ENCODE measurements at regions not wholly inside any gene's neighbourhood (a gene's known extent, or its start where the extent isn't known, plus 50 kb on each side); places are given as distances from the start of the nearest gene placed in this dataset.

- Histone ChIP-seq H2BK20ac (ENCODE audit: low read depth, low read length, poor library complexity, severe bottlenecking) (no peak overlapping the region), H3T11ph (ENCODE audit: low read length) (no peak overlapping the region), H3K9me3 (ENCODE audit: control insufficient read depth, low read depth, low read length) (no peaks in the 10 kb centered on the region), H4K20me1 (ENCODE audit: control insufficient read depth, insufficient read depth, insufficient read length) (no peaks in the 10 kb centered on the region), H2BK12ac (ENCODE audit: insufficient read length, low read depth, low read length) (no peak overlapping the region), H3K9ac (ENCODE audit: extremely low read depth, insufficient read length, low read length) (no peak overlapping the region), H2BK120ac (ENCODE audit: low read depth, low read length, poor library complexity, severe bottlenecking) (no peak overlapping the region), H4K91ac (ENCODE audit: insufficient read length, low read depth, low read length) (no peak overlapping the region), H2BK15ac (ENCODE audit: low read depth, low read length) (no peak overlapping the region), H3K56ac (ENCODE audit: insufficient read length, low read depth, low read length) (no peak overlapping the region), H3K4me1 (ENCODE audit: insufficient read depth, low read length) (no peaks in the 10 kb centered on the region; the same call in 1 of the 2 replicates), H3K23ac (ENCODE audit: insufficient read length, low read depth, low read length) (no peak overlapping the region), H3K18ac (ENCODE audit: insufficient read length, low read depth, low read length) (no peak overlapping the region), H3K27me3 (ENCODE audit: insufficient read depth, low read length) (no peaks in the 10 kb centered on the region), H3K4ac (ENCODE audit: low read depth, low read length) (no peak overlapping the region), H3K79me2 (ENCODE audit: insufficient read depth, low read length) (no peaks in the 10 kb centered on the region), H3K14ac (ENCODE audit: insufficient read depth, low read length) (no peak overlapping the region), H3K79me1 (ENCODE audit: insufficient read depth, low read depth, low read length, poor library complexity, severe bottlenecking) (no peaks in the 10 kb centered on the region), H2AFZ (ENCODE audit: low read length) (no peak overlapping the region), H2AK5ac (ENCODE audit: insufficient read length, low read length) (no peak overlapping the region), H3K4me2 (ENCODE audit: insufficient read depth, insufficient read length, low read length) (no peak overlapping the region), H2BK5ac (ENCODE audit: insufficient read length, low read length) (no peak overlapping the region), H4K8ac (replicated peaks; ENCODE audit: insufficient read length, low read depth, low read length) (no peak overlapping the region), H3K27ac (ENCODE audit: insufficient read length, low read depth, low read length) (no peak overlapping the region), H4K5ac (ENCODE audit: insufficient read length, low read depth, low read length) (no peak overlapping the region), H3K23me2 (ENCODE audit: insufficient read length, low read depth, low read length, poor library complexity, severe bottlenecking) (no peaks in the 10 kb centered on the region)
- H3K27me3 Mint-ChIP-seq (ENCODE audit: low read depth), result no peaks in the 10 kb centered on the region
- H3K27ac Mint-ChIP-seq, result no peak overlapping the region
- no peak for TF ChIP-seq CTCF (conservative IDR thresholded peaks at IDR 0.05)
- no CpG with 5 or more reads among the region's 3 CpGs for WGBS (ENCODE audit: extremely low coverage, insufficient read length, low lambda C conversion rate)
- H3K4me1 Mint-ChIP-seq, result peaks cover 8 to 17% of the 10 kb centered on the region in 2 experiments; a peak in 3 of 4 replicates
- no peak for DNase-seq
- H3K36me3 Mint-ChIP-seq (ENCODE audit: insufficient read depth in 1 of 3, low read depth in 3 of 3), result no peaks in the 10 kb centered on the region
- no peak overlapping the region for H3K4me3 Mint-ChIP-seq
- H3K9me3 Mint-ChIP-seq, result no peaks in the 10 kb centered on the region; a peak in 1 of 5 replicates
Observed at GRCh38 chr13:50361282-50361681, 346.0 kb downstream of the KCNRG start.

Data from H9 (cell line).